ENCODE measurements at regions not wholly inside any gene's neighbourhood (a gene's known extent, or its start where the extent isn't known, plus 50 kb on each side); places are given as distances from the start of the nearest gene placed in this dataset.
"Not testable (repeated sequence)": the region's sequence is repeated elsewhere in the genome, so short reads cannot be mapped to it uniquely, and the experiment has no call there.

DNA sequence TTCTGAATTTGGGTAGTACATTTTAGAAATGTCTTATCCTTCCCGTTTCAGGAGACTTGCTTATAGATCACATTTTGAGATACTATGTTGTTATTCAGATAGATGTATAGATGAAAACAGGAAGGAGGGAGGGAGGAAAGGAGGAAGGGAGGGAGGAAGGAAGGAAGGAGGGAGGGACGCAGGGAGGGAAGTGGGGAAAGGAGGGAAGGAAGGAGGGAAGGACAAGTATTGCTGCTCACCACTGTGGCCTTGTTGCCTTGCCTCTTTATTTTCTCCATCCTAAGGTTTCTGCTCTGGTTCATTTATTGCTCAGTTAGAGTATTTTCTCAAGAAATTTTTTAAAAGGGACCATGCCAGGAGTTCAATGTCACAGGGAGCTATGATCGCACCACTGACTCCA, 134.3 kb downstream of the LTN1 start:
- TF ChIP-seq, protein P1, sequence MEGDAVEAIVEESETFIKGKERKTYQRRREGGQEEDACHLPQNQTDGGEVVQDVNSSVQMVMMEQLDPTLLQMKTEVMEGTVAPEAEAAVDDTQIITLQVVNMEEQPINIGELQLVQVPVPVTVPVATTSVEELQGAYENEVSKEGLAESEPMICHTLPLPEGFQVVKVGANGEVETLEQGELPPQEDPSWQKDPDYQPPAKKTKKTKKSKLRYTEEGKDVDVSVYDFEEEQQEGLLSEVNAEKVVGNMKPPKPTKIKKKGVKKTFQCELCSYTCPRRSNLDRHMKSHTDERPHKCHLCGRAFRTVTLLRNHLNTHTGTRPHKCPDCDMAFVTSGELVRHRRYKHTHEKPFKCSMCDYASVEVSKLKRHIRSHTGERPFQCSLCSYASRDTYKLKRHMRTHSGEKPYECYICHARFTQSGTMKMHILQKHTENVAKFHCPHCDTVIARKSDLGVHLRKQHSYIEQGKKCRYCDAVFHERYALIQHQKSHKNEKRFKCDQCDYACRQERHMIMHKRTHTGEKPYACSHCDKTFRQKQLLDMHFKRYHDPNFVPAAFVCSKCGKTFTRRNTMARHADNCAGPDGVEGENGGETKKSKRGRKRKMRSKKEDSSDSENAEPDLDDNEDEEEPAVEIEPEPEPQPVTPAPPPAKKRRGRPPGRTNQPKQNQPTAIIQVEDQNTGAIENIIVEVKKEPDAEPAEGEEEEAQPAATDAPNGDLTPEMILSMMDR (IDR thresholded peaks at IDR 0.05; ENCODE audit: borderline replicate concordance, control extremely low read depth, extremely low read depth, insufficient read depth, missing control alignments): no peak
- no peak for DNase-seq (ENCODE audit: low spot score)
- in situ Hi-C loops (cut with MboI; ENCODE audit: low sequenced_read_pairs, unreplicated experiment): no loop called here

DNA sequence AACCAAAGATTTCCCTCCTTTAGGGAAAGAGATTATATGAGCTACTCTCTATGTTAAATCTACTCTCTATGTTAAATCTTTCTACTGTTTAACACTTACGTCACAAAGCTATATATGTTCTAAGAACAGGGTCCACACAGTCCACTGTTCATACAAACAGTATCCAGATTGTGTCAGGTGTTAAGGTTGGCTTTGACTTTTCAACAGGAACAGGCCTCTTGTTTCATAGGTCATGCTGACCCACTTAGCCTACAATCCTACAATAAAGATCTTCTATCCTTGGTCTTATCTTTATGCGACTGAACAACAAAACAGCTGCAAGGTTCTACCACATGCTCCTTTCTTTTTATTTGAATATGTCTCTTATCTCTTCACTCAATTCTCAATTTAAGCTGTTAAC, 134.9 kb downstream of the LTN1 start:
- no peak for DNase-seq (ENCODE audit: low spot score)
- in situ Hi-C loops (cut with MboI; ENCODE audit: low sequenced_read_pairs, unreplicated experiment): no loop called here
- TF ChIP-seq, protein P1 (IDR thresholded peaks at IDR 0.05; ENCODE audit: borderline replicate concordance, control extremely low read depth, extremely low read depth, insufficient read depth, missing control alignments): no peak

DNA sequence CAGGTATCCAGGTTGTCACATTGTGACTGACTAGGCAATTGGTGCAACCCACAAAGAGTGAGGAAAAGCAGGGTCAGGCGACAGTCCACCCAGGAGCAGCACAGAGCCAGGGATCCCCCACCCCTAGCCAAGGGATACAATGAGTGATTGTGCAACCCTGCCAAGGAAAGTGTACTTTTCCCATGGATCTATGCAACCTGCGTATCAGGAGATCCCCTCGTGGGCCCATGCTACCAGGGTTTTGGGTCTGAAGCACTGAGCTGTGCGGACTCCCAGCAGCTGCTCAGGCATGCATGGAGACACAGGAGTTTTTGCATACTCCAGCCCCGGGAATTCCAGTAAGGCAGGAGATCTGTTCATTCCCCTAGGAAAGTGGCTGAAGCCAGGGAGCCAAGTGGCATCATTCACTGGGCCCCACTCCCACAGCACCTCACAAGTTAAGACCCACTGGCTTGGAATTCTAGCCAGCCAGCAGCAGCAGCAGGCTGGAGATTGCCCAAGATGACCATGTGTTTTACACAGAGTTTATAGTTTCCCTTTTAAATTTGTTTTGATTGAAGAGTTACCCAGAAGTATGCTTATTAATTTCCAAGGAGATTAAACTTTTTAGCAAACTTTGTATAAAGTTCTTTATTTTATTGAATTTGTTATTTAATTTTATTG, 136.0 kb downstream of the LTN1 start:
- TF ChIP-seq, protein P1 (IDR thresholded peaks at IDR 0.05; ENCODE audit: borderline replicate concordance, control extremely low read depth, extremely low read depth, insufficient read depth, missing control alignments): no peak
- in situ Hi-C loops (cut with MboI; ENCODE audit: low sequenced_read_pairs, unreplicated experiment): no loop called here
- DNase-seq (ENCODE audit: low spot score): no peak

DNA sequence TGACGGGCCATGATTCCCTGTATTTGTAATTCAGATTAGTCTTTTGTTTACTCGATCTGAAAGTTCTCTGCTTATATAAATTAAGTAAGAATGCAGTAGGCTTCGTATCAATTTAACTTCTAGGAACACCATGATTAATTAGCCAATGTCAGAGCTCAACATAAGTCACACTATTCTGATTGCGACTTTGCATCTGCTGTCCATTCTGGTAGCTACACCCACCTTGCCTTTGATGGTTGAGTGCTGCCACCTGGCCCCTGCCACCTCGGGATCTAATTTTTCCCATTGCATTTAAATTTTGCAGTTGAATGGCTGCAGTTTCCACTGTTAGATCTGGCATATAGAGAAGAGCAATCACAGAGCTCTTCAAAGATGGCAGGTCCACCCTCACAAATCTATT, 140.0 kb downstream of the LTN1 start:
- DNase-seq (ENCODE audit: low spot score): no peak
- TF ChIP-seq, protein P1 (IDR thresholded peaks at IDR 0.05; ENCODE audit: borderline replicate concordance, control extremely low read depth, extremely low read depth, insufficient read depth, missing control alignments): no peak
- in situ Hi-C loops (cut with MboI; ENCODE audit: low sequenced_read_pairs, unreplicated experiment): no loop called here

DNA sequence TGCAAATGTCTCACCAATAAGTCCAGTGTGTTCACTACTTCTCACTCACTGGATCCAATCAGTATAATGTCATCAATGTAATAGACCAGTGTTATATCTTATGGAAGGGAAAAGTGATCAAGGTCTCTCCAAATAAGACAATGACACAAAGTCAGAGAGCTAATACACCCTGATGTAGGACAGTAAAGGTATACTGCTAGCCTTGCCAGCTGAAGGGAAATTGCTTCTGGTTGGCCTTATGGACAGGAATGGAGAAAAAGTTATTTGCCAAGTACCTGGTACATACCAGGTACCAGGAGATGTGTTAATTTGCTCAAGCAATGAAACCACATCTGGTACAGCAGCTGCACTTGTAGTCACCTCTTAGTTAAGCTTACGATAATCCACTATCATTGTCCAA, 141.0 kb downstream of the LTN1 start:
- TF ChIP-seq, protein P1 (IDR thresholded peaks at IDR 0.05; ENCODE audit: borderline replicate concordance, control extremely low read depth, extremely low read depth, insufficient read depth, missing control alignments): no peak
- DNase-seq (ENCODE audit: low spot score): no peak
- in situ Hi-C loops (cut with MboI; ENCODE audit: low sequenced_read_pairs, unreplicated experiment): no loop called here

DNA sequence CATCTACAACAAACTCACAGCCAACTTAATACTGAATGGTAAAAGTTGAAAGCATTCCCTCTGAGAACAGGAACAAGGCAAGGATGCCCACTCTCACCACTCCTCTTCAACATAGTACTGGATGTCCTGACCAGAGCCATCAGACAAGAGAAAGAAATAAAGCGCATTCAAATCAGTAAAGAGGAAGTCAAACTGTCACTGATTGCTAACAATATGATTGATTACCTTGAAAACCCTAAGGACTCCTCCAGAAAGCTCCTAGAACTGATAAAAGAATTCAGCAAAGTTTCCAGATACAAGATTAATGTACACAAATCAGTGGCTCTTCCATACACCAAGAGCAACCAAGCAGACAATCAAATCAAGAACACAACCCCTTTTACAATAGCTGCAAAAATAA, 153.4 kb downstream of the LTN1 start:
- in situ Hi-C loops (cut with MboI; ENCODE audit: low sequenced_read_pairs, unreplicated experiment); DNase-seq (ENCODE audit: low spot score): not testable (repeated sequence)

DNA sequence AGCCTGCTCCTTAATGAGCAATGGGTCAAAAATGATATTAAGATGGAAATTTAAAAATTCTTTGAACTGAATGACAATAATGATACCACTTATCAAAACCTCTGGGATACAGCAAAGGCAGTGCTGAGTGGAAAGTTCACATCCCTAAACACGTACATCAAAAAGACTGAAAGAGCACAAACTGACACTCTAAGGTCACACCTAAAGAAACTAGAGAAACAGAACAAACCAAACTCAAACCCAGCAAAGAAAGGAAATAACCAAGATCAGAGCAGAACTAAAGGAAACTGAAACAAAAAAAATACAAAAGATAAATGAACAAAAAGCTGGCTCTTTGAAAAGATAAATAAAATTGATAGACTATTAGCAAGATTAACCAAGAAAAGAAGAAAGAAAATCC, 155.3 kb downstream of the LTN1 start:
- in situ Hi-C loops (cut with MboI; ENCODE audit: low sequenced_read_pairs, unreplicated experiment); DNase-seq (ENCODE audit: low spot score): not testable (repeated sequence)

DNA sequence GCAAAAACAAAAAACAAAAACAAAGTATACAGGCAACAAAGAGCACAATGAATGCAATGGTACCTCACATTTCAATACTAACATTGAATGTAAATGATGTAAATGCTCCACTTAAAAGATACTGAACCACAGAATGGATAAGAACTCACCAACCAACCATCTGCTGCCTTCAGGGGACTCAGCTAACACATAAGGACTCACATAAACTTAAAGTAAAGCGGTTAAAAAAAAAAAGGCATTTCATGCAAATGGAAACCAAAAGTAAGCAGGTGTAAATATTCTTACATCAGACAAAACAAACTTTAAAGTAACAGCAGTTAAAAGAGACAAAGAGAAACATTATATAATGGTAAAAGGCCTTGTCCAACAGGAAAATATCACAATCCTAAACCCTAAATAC, 156.1 kb downstream of the LTN1 start:
- DNase-seq (ENCODE audit: low spot score); in situ Hi-C loops (cut with MboI; ENCODE audit: low sequenced_read_pairs, unreplicated experiment): not testable (repeated sequence)
